RWPE2 (cell line): ENCODE measurements at regions not wholly inside any gene's neighbourhood (a gene's known extent, or its start where the extent isn't known, plus 50 kb on each side); places are given as distances from the start of the nearest gene placed in this dataset.

ENCODE experiments used
- ATAC-seq: fragments of 200-7000 bp; cut with Tn5 transposase; 3 replicates; pipeline ENCODE4 v1.9.1; 2021; ENCODE audit warnings: low read depth
- DNase-seq: peaks from one replicate; pipeline ENCODE4 v3.0.0-alpha.2; 2020; ENCODE audit warnings: low spot score
- H3K27ac ChIP-seq: fragments of 450-650 bp; 2 replicates; pipeline ENCODE4 v1.5.1; 2017; ENCODE audit warnings: mild to moderate bottlenecking; ENCODE audit not compliant: poor library complexity, severe bottlenecking
- H3K27me3 ChIP-seq: fragments of 250-450 bp; sonication (Bioruptor Pico); 2 replicates; pipeline ENCODE4 v1.5.1; 2021; ENCODE audit warnings: mild to moderate bottlenecking, moderate library complexity; ENCODE audit not compliant: insufficient read depth, poor library complexity, severe bottlenecking
- H3K36me3 ChIP-seq: fragments of 250-450 bp; sonication (Bioruptor Pico); 2 replicates; pipeline ENCODE4 v1.5.1; 2020; ENCODE audit warnings: low read depth, mild to moderate bottlenecking, moderate library complexity
- H3K4me1 ChIP-seq: fragments of 250-450 bp; sonication (Bioruptor Pico); 2 replicates; pipeline ENCODE4 v1.5.1; 2021; ENCODE audit warnings: mild to moderate bottlenecking, moderate library complexity; ENCODE audit not compliant: insufficient read depth, poor library complexity, severe bottlenecking
- H3K4me3 ChIP-seq: fragments of 250-450 bp; sonication (Bioruptor Pico); 2 replicates; pipeline ENCODE4 v1.5.1; 2021; ENCODE audit warnings: mild to moderate bottlenecking, moderate library complexity; ENCODE audit not compliant: severe bottlenecking
- H3K9me3 ChIP-seq: fragments of 250-450 bp; sonication (Bioruptor Pico); 2 replicates; pipeline ENCODE4 v1.5.1; 2021; ENCODE audit warnings: mild to moderate bottlenecking, moderate library complexity; ENCODE audit not compliant: severe bottlenecking
- CTCF ChIP-seq: fragments of 450-650 bp; IDR thresholded peaks from one replicate; pipeline ENCODE4 v1.5.1; 2017; ENCODE audit warnings: mild to moderate bottlenecking, moderate library complexity; ENCODE audit not compliant: poor library complexity, severe bottlenecking

GRCh38 chr4:159503236-159504008, 400.5 kb downstream of the RAPGEF2 start:
- Histone ChIP-seq H3K27ac (no peak overlapping the region), H3K4me3 (no peak overlapping the region), H3K27me3 (no peaks in the 10 kb centered on the region), H3K4me1 (peaks cover 5% of the 10 kb centered on the region), H3K36me3 (no peaks in the 10 kb centered on the region), H3K9me3 (no peaks in the 10 kb centered on the region)
- no peak for DNase-seq
- ATAC-seq, result no peak
- TF ChIP-seq CTCF, result no peak

GRCh38 chr4:159504684-159505083, 401.8 kb downstream of the RAPGEF2 start:
- peaks cover 5% of the 10 kb centered on the region for H3K4me1 ChIP-seq
- H3K36me3 ChIP-seq, result no peaks in the 10 kb centered on the region
- peak; percentile 86 for ATAC-seq
- TF ChIP-seq CTCF, result no peak
- no peak overlapping the region for H3K4me3 ChIP-seq
- no peak overlapping the region for H3K27ac ChIP-seq
- no peak for DNase-seq
- H3K27me3 ChIP-seq, result no peaks in the 10 kb centered on the region
- no peaks in the 10 kb centered on the region for H3K9me3 ChIP-seq

GRCh38 chr4:159505266-159505975, 402.5 kb downstream of the RAPGEF2 start:
- Histone ChIP-seq H3K9me3 (no peaks in the 10 kb centered on the region), H3K4me1 (peaks cover 5% of the 10 kb centered on the region), H3K27me3 (no peaks in the 10 kb centered on the region), H3K36me3 (no peaks in the 10 kb centered on the region), H3K4me3 (no peak overlapping the region), H3K27ac (no peak overlapping the region)
- DNase-seq (no peak), ATAC-seq (no peak)
- no peak for TF ChIP-seq CTCF

GRCh38 chr4:159506801-159507517, 404.1 kb downstream of the RAPGEF2 start:
- no peak for TF ChIP-seq CTCF
- DNase-seq (no peak), ATAC-seq (no peak)
- no peaks in the 10 kb centered on the region for H3K36me3 ChIP-seq
- H3K27me3 ChIP-seq, result no peaks in the 10 kb centered on the region
- no peak overlapping the region for H3K27ac ChIP-seq
- peaks cover 5% of the 10 kb centered on the region for H3K4me1 ChIP-seq
- no peaks in the 10 kb centered on the region for H3K9me3 ChIP-seq
- H3K4me3 ChIP-seq, result no peak overlapping the region
